ENCODE measurements at regions not wholly inside any gene's neighbourhood (a gene's known extent, or its start where the extent isn't known, plus 50 kb on each side); places are given as distances from the start of the nearest gene placed in this dataset.

DNA sequence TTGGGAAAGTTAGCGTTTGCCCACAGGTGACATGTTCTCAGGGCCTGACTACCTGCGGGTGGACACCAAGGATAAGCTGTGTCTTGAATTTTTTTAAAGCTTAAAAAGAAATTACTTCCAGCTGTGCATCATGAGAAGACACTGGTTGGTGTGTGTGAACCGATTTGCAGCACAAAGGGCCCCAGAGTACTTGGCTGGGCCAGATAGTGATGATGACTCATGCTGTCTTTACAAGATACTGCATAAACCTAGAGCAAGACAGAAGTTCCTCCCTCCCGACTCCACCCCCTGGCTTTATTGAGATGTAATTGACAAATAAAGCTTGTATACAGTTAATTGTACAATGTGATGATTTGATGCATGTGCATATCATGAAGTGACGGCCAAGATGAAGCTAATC is 212.8 kb downstream of the NXNL2 start:
- TF ChIP-seq, protein P1, sequence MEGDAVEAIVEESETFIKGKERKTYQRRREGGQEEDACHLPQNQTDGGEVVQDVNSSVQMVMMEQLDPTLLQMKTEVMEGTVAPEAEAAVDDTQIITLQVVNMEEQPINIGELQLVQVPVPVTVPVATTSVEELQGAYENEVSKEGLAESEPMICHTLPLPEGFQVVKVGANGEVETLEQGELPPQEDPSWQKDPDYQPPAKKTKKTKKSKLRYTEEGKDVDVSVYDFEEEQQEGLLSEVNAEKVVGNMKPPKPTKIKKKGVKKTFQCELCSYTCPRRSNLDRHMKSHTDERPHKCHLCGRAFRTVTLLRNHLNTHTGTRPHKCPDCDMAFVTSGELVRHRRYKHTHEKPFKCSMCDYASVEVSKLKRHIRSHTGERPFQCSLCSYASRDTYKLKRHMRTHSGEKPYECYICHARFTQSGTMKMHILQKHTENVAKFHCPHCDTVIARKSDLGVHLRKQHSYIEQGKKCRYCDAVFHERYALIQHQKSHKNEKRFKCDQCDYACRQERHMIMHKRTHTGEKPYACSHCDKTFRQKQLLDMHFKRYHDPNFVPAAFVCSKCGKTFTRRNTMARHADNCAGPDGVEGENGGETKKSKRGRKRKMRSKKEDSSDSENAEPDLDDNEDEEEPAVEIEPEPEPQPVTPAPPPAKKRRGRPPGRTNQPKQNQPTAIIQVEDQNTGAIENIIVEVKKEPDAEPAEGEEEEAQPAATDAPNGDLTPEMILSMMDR (IDR thresholded peaks at IDR 0.05; ENCODE audit: low read length): no peak
- no peak for TF ChIP-seq EZH2 (IDR thresholded peaks at IDR 0.05; ENCODE audit: borderline replicate concordance, low read length)

All from OCI-LY1 (cell line).